CD1c-positive myeloid dendritic cell (primary cell): ENCODE measurements at regions not wholly inside any gene's neighbourhood (a gene's known extent, or its start where the extent isn't known, plus 50 kb on each side); places are given as distances from the start of the nearest gene placed in this dataset.

ENCODE experiments used
- DNase-seq: peaks from one replicate; pipeline ENCODE4 v3.0.0-alpha.2; 2016; ENCODE audit errors: extremely low spot score

GRCh38 chr3:111472556-111472955, 69.4 kb upstream of the CD96 start:
- no peak for DNase-seq

- DNase-seq = no peak
These were observed 68.4 kb upstream of the CD96 start for GRCh38 chr3:111473550-111473949.

- DNase-seq = no peak
These were observed 65.3 kb upstream of the CD96 start for GRCh38 chr3:111476701-111477100.

GRCh38 chr3:111480091-111480490, 61.9 kb upstream of the CD96 start:
- no peak for DNase-seq

GRCh38 chr3:111481551-111481950, 60.4 kb upstream of the CD96 start:
- no peak for DNase-seq

GRCh38 chr3:111482574-111482973, 59.4 kb upstream of the CD96 start:
- DNase-seq = no peak

GRCh38 chr3:111485086-111485485, 56.9 kb upstream of the CD96 start:
- DNase-seq = no peak
